ENCODE measurements at regions not wholly inside any gene's neighbourhood (a gene's known extent, or its start where the extent isn't known, plus 50 kb on each side); places are given as distances from the start of the nearest gene placed in this dataset.

DNA sequence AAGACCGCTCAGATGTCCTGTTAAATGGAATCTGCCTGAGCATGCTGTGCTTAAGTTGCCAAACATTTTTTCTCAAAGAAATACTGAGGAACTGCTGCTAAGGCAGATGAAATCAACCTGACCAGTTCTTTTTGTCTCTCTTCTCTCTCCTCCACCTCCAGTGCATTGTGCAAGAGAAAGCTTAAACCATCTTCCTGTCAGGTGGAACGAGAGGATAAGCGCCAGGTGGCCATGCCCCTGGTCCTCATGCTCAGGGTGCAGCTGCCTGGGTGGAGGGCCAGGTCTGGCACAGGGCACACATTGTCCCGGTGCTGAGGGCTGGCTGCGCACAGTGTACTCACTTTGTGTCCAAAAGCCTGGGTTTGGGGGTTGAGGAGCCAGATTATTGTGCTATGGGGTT lies 176.2 kb upstream of the TP63 start:
- no peak for DNase-seq

DNA sequence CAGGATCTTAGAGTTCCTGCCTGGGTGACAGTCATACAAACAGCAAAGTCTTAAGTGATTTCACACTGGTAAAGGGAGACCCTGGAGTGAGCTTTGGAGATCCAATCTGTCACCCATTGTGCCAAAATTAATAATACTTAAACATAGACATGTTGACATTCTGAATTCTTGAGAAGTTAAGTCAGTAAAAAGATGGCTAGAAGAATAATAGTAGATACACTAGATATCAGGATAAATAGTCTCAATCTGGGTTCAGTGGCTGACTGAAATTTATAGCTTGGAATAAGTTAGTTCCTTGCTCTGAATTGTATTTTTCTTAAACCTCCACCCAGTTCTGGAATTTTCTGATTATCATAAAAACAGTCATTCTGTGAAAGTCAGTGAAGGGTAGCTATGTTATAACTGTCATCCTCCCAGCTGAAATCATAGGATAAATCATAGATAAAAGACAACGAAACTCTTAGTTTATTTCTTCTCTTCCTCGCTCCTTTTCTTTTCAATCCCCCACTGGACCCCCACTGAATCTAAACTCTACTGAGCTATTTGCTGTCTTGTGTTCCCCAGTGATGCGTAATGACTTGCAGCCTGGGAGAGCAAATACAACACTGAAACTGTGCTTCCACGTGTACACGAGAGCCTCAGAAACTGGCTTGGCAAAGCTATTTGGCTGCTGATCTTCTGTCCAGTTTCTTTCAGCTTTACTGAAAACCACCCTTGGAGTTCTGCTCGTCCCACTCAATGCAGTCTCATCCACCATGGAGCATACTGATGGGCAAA lies 175.4 kb upstream of the TP63 start:
- DNase-seq: no peak

GRCh38 chr3:189457201-189457607 lies 174.0 kb upstream of the TP63 start:
- no peak for DNase-seq

DNA sequence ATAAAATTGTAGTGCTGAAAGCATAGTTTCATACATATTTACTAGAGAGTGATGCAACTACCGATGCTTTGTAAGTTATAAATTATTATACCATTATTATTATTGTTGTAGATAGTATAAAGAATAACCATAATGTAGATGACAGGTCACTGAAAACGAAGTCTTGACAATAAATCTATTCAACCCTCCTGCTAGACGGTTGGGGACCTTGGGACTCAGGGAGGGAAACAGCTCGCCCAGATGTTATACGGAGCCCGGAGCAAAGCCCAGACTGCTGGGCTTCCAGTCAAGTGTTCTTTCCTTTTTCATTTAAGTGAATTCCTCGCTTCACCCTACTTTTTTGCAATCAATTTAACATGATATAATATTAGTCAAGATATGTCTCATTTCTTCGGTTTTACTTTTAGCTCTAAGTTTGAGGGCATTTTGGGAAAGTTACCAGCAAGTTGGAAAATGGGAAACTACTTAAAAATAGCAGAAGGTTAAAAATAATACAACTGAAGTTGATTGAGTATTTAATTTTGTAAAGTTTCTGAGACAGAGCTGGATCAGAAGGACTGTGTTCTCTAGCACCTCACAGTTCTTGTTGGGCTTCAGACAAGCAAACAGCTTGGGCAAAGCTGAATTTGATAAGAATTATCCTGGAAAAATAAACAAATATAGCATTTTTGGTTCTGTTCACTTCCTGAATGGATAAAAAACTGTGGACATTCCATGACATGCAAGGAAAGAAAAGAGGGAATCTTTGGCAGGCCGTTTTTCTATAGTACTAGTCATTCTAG lies 173.4 kb upstream of the TP63 start:
- no peak for DNase-seq

DNA sequence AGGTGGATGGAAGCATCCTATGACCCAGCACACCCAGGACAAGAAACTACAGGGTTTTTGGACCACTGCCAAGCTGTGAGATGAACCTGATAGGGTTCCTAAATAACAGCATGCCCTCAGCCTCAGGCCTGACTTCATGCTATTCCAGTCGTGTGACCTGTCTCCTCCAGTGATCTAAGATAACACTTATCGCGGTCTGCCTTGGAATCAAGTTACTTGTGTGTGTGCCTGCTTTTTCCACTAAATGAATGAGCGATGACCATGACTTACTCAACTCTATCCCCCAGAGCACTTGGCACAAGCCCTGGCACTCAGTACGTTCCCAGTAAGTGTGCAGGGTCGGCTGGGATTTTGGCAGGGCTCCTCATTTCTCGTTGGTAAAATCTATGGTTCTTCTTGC lies 172.7 kb upstream of the TP63 start:
- DNase-seq: no peak

GRCh38 chr3:189459231-189459630 lies 172.0 kb upstream of the TP63 start:
- DNase-seq: no peak

DNA sequence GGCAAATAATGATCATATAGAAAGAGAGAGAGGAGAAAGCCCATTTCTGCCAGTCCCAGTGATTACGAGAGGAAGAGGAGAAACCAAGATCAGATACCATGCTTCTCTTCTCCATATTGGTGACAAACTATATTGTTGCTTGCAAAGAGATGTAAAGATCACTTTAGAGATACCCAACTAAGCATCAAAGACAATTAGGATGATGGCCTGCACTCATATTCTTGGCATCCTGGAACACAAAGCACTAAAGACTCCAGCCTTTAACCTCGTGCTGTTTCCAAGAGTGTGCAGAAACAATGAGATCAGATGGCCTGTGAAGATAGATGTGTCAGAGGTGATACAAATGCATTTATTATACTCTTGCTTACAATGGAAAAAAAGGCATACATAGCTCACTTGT lies 170.7 kb upstream of the TP63 start:
- DNase-seq: no peak

DNA sequence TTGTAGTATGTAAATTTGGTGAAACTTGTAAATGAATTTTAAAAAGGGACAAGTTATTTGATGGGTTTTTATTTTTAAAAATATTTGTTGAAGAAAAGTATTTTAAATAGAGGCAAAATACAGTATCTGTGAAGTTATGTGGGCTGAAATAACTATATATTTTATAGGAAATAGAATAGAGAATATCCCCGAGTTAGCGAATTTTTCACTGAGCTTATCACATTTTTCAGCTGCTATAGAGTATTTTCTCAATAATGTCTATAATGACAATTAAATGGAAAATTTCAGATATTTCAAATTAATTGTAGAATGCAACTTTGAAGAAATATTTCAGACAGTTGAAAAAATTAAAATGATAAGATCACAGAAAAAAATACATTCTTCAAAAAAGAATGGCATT lies 166.4 kb upstream of the TP63 start:
- no peak for DNase-seq

- no peak for DNase-seq
Measured at GRCh38 chr3:189466004-189466403, 165.2 kb upstream of the TP63 start.

GRCh38 chr3:189467451-189467850 lies 163.7 kb upstream of the TP63 start:
- no peak for DNase-seq

- no peak for DNase-seq
Measured at GRCh38 chr3:189474944-189475343, 156.2 kb upstream of the TP63 start.

DNA sequence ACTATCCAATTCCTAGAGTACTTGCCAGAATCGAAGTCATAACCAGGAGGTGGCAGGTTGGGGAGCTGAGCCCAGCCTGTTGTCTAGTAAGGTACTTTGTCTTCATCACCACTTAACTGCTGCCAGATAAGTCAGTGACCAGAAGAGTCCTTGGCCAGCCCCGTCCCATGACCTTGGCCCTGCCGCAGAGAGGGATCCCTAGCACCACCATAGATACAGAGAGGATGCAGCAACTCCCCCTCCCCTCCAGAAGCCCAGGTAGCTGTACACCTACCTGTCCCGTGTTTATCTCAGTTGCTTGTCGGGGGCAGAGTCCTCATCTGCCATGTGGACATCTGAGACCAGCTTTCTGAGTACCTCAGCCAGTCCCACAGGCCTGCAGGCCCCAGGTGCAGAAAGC lies 153.6 kb upstream of the TP63 start:
- no peak for DNase-seq

DNA sequence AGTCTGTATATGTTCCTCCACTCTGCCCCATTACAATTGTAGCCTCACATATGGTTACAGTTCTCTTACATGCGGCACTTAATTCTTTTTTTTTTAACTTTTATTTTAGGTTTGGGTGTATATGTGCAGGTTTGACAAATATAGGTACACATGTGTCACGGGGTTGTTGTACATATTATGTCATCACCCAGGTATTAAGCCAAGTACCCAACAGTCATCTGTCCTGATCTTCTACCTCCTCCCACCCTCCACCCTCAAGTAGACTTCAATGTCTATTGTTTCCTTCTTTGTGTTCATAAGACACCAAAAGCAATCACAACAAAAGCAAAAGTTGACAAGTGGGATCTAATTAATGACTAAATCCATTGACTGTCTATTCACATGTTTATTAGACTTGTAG lies 144.6 kb upstream of the TP63 start:
- no peak for DNase-seq

DNA sequence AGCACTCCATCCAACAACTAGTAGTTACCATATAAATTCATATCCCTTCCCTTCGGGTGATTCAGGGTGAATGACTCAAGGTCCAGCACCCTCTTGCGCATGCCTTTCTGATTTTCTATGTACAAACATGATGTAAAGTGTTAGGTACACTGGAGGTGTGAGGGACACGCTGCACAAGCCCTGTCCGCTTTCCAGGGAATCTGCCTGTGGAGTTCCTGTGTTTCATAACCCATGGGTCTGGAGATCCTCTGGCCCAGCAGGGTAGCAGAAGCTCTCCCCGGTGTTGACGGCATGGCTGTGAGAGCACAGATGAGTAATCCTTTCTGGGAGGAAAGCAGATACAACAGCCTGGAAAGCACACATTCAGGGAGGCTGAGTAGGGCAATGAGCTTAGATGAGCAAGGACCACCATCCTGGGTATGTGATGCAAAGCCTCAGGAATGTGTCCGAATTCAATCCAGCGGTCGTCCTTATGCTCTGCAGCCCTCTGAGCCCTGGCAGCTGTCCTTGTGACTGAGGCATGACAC lies 142.9 kb upstream of the TP63 start:
- DNase-seq: no peak

DNA sequence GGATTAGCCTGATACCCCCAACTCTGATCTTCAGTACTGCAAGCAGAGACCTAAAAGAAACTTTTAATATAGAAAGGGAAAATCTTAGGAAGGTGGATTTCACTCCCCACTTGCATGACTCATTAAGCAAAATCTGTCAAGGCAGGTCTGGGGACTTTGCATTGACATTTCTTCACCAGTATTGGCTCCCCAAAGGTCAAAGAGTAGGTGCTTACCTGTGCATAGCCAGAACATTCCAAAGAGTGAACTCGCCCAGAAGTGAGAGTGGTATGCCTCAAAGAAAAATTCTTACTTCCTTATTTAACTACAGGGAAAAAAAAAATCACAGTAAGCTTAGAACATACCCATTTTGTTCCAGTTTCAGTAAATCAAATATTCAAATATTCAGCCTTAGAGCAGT lies 140.9 kb upstream of the TP63 start:
- DNase-seq: no peak

- DNase-seq: no peak
Measured at GRCh38 chr3:189490749-189491148, 140.4 kb upstream of the TP63 start.

DNA sequence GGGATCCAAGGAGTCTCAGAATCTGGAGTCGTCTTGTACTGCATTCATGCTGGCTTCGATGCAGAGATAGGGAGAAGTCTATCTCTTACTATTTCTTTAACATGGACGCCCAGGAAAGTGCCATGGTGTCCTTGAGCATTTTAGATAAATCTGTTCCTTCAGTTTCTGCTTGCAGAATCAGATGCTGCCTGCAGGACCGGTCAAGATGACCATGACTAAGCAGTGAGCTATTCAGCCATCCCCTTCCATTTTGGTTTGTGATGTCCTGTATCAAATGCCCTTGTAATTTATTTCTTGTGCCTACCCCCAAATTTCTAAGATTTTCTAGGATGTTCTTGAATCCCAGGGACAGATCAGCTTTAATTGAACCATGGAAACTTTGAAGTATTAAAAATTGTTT lies 139.4 kb upstream of the TP63 start:
- DNase-seq: no peak

DNA sequence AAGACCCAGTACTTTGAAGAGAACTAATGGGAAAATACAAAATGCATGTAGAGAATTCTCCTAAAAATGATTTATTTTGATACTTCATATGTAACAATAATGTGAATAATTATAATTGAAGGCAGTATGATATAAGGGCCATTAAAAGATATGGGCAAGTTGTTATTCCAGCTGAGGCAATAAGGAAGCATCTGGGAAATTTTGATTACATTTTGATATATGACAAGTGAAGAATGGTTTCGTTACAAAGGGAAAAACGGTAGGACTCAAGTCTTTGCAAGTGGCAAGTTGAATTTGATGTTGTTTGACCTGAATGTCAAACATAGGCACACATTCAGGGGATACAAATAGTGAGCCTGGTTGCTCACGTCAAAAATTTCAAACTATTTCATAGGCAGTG lies 137.9 kb upstream of the TP63 start:
- DNase-seq: no peak

- no peak for DNase-seq
Measured at GRCh38 chr3:189494632-189495031, 136.6 kb upstream of the TP63 start.

DNA sequence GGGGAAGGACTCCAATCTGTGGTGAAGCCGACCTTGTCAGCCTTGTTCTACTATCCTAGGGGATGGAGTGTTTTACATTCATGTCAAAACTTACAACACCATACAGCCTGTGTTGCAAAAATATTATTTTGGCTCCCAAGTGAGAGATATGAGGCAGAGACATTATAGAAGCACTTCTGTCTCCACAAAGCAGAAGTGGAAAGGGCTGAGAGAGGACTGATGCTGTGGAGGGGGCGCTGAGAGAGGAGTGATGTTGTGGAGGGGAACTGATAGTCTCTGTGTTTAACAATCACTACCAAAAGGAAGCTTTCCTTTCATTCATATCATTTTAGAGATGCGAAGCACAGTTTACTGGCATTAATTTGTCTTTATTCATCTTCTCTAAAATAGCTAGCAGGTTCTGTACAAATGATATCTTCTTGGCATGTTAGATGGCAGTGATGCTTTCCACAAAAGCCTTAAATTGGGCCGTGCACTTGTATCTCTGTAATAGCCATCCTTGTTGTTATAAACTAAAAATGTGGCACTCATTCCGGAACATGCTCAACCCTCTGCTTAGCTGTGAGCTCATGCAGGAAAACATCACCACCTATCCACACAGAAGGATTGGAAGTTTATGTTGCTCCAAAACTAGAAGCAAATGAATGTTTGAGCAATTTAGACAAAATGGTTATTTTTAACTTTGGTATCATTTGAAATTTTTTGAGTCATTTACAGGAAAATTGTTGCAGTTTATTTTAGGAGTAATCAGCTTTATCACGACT lies 134.6 kb upstream of the TP63 start:
- no peak for DNase-seq

DNA sequence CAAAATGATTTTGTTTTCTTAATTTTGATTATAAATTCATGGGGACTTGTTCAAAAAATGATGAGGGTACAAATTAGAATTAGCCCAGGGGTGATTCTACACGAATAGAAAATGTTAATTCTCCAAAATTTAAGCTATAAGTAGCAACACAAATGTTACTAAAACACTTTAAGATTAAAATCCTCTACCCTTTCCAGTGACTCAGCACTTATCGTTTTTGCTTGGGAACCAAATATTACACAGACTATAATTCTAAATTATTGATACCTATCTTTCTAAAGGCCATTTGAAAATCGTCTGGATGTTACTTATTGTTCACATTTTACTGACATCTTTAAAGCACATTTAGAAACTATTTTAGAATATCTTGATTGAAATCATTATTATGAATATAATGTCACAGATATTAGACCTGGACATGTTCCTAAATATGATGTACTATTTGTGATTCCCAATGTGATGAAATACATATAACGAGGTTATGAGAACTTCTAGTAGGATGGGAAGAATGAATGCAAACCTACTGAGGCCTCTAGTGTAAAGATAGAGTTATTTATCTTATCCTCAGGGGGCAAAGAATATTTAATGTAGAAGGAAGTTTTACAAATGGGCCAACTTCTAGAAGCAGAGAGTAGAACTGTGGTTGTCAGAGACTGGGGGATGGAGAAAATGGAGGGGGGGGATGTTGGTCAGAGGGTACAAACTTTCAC lies 132.0 kb upstream of the TP63 start:
- DNase-seq: no peak

All from amygdala (tissue), 56 donors.